Activated T-cell treated with anti-CD3 and anti-CD28 coated beads, Interleukin-2, amount 50 U/mL, for 24 hours (primary cell): ENCODE measurements at regions not wholly inside any gene's neighbourhood (a gene's known extent, or its start where the extent isn't known, plus 50 kb on each side); places are given as distances from the start of the nearest gene placed in this dataset.

Experiments
- DNase-seq: peaks from one replicate; pipeline ENCODE4 v3.0.0-alpha.2; 2020
- H3K27ac Mint-ChIP-seq: 2 replicates; pipeline ENCODE4 v1.8.0; 2020; ENCODE audit warnings: mild to moderate bottlenecking, mixed read lengths
- H3K27me3 Mint-ChIP-seq: 2 replicates; pipeline ENCODE4 v1.8.0; 2020; ENCODE audit warnings: mixed read lengths
- H3K36me3 Mint-ChIP-seq: 2 replicates; pipeline ENCODE4 v1.8.0; 2020; ENCODE audit warnings: low read depth, mixed read lengths
- H3K4me1 Mint-ChIP-seq: 2 replicates; pipeline ENCODE4 v1.8.0; 2020; ENCODE audit warnings: low read depth, mixed read lengths
- H3K4me3 Mint-ChIP-seq: 2 replicates; pipeline ENCODE4 v1.8.0; 2020; ENCODE audit warnings: mild to moderate bottlenecking, moderate library complexity, mixed read lengths
- H3K9me3 Mint-ChIP-seq: 2 replicates; pipeline ENCODE4 v1.8.0; 2020; ENCODE audit warnings: mixed read lengths

DNA sequence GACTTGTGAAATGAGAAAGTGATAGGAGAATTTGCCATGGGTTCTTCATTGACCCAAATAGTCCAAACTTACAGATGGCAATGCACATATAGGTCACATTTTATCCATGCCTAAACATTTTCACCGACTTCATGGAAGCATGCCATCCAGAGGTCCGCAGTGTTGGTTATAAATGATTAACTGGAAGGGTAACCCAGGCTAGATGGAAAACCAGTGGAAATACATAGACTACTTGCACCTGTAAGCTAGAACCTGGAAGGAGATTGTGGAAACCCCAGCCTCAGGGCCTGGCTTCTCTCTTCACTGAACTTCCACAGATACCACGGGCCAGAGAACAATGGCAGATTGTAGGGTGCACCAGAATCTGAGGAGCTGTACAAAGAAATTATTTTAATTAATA lies 103.8 kb upstream of the SYNDIG1 start:
- Mint-ChIP-seq H3K27ac (no peak overlapping the region), H3K4me3 (no peak overlapping the region)

DNA sequence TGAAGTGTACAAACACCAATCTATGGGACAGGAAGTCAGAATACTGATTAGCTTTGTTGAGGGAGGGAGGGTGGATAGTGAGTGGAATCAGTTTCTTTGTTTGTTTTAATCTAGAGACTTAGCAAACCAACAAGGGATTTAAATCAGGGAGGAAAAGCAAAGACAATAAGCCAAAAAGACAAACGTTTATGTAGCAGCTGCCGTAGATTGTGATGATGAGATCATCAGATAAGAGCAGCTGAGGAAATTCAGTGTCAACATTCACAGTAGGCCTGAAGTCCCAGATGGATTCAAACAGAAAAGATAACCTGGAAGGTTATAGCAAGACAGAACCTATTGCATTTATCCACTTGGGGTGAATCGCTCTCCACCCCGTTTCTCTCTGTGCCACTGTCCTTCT lies 104.9 kb upstream of the SYNDIG1 start:
- H3K4me3 Mint-ChIP-seq, result no peak overlapping the region
- H3K27ac Mint-ChIP-seq, result no peak overlapping the region
- no peak for DNase-seq

More for the DNA sequence above, 103.8 kb upstream of the SYNDIG1 start:
- Mint-ChIP-seq H3K4me1 (peaks cover 3% of the 10 kb centered on the region), H3K9me3 (peaks cover 3% of the 10 kb centered on the region), H3K27me3 (no peaks in the 10 kb centered on the region), H3K36me3 (peaks cover 2% of the 10 kb centered on the region)
- no peak for DNase-seq

DNA sequence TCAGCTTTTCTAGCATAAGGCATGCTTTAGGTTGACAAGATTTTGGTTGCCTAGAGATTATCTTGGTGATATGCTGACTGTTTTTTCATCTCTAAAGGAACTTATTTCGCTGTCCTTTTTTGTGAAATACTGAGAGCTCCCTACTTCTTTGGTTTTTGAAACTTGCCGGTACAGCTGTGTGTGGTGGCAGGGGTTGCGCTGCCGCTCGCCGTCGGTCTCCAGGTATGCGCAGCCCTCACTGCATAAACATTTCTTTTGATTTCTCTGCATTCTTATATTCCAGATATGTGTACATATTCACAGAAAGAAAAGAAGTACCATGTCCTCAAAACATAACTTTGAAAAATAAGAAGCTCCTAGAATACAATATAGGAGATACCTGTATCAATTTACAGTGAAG lies 106.4 kb upstream of the SYNDIG1 start:
- peaks cover 3% of the 10 kb centered on the region for H3K9me3 Mint-ChIP-seq
- no peak overlapping the region for H3K27ac Mint-ChIP-seq
- peaks cover 2% of the 10 kb centered on the region for H3K36me3 Mint-ChIP-seq
- no peaks in the 10 kb centered on the region for H3K27me3 Mint-ChIP-seq
- H3K4me1 Mint-ChIP-seq, result peaks cover 3% of the 10 kb centered on the region
- H3K4me3 Mint-ChIP-seq, result no peak overlapping the region
- DNase-seq, result no peak

More for the DNA sequence above, 104.9 kb upstream of the SYNDIG1 start:
- H3K4me1 Mint-ChIP-seq, result peaks cover 3% of the 10 kb centered on the region
- H3K27me3 Mint-ChIP-seq, result no peaks in the 10 kb centered on the region
- H3K9me3 Mint-ChIP-seq, result peaks cover 3% of the 10 kb centered on the region
- peaks cover 2% of the 10 kb centered on the region for H3K36me3 Mint-ChIP-seq

DNA sequence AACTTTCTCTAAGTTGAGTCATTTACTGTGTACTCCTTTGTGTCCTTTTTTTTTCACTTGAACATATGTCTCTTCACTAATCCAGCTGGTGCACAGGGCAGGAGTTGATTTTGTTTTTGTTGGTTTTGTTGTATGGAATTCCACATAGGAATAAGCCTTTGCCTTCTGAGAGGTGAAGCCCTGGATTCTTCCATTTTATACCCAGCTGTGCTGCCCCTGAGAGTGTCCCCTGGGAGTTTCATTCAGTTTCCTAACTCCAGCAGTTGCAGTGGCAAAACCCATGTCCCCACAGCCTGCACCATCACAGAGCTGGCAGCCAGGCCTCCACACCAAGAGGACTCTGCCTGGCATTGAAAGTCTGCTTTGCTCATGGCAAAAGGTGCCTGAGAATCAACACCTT lies 107.3 kb upstream of the SYNDIG1 start:
- Mint-ChIP-seq H3K27me3 (no peaks in the 10 kb centered on the region), H3K27ac (no peak overlapping the region), H3K4me1 (peaks cover 3% of the 10 kb centered on the region), H3K9me3 (peaks cover 3% of the 10 kb centered on the region), H3K4me3 (no peak overlapping the region), H3K36me3 (peaks cover 2% of the 10 kb centered on the region)
- DNase-seq, result no peak

DNA sequence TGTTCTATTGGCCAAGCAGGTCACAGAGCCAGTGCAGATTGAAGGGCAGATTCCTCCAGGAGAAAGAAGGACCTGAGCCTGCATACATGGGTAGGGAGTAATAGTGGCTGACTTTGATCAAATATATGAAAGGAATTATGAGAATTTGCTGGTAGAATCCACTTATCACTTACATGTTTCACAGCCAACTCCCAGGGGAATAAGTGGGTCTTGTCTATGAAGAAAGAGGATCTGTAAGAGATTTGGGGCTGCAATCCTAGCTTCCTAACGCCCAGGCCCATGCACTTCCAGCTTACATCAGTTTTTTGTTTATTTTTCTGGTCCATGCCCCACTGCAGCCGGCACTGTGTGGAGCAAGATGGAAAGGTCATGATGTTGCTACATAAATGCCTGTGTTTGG lies 107.9 kb upstream of the SYNDIG1 start:
- peaks cover 3% of the 10 kb centered on the region for H3K4me1 Mint-ChIP-seq
- no peak overlapping the region for H3K4me3 Mint-ChIP-seq
- no peaks in the 10 kb centered on the region for H3K27me3 Mint-ChIP-seq
- DNase-seq, result no peak
- H3K9me3 Mint-ChIP-seq, result peaks cover 3% of the 10 kb centered on the region
- no peak overlapping the region for H3K27ac Mint-ChIP-seq
- peaks cover 2% of the 10 kb centered on the region for H3K36me3 Mint-ChIP-seq

DNA sequence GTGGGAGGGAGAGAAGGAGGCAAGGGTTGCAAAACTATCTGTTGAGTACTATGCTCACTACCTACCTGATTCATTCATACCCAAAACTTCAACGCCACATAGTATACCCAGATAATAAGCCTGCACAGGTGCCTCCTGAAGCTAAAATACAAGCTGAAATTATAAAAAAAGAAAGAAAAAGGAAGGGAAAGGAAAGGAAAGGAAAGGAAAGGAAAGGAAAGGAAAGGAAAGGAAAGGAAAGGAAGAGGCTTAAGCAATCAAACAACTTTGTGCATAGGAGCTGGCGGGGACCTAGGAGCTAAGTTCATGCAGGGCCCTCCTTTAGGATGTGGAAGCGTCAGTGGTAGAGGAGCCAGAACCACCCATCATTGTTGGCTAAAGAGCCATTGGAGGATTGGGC lies 108.9 kb upstream of the SYNDIG1 start:
- H3K36me3 Mint-ChIP-seq, result peaks cover 2% of the 10 kb centered on the region

DNA sequence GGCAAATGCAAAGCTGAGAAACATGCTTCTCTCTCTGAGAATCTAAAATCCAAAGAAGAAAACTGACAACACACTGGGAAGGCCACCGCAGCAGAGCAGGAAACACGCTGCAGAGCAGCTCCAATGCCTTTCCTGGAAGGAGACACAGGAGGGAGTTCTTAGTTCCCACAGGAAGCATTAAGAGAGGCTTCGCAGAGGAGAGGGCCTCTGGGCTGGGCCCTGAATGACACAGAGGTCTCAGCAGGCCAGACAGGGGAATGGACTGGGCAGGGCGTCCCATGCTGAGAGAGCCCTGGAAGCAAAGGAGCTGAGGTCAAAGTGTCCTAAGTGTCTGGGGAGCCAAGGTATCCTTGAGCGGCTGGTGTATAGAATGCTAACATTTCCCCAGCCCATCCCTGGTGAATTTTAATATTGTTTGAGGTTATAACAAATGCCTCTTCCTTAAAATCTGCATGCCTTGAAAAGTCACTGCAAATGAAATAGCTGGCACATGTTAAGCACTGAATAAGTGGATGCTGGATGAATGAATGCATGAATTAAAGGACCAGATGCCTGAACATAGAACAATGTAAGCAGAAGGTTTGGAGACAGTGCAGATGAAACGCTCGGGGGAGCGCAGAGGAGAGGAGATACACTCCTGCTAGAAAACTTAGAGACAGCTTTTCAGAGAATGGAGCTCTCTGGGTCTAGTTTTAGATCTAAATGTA lies 110.0 kb upstream of the SYNDIG1 start:
- Mint-ChIP-seq H3K27me3 (no peaks in the 10 kb centered on the region), H3K4me1 (peaks cover 3% of the 10 kb centered on the region), H3K27ac (no peak overlapping the region), H3K9me3 (peaks cover 3% of the 10 kb centered on the region), H3K4me3 (no peak overlapping the region), H3K36me3 (peaks cover 2% of the 10 kb centered on the region)
- DNase-seq, result no peak

More for the DNA sequence above, 108.9 kb upstream of the SYNDIG1 start:
- Mint-ChIP-seq H3K27me3 (no peaks in the 10 kb centered on the region), H3K9me3 (peaks cover 3% of the 10 kb centered on the region), H3K27ac (no peak overlapping the region), H3K4me1 (peaks cover 3% of the 10 kb centered on the region), H3K4me3 (no peak overlapping the region)
- DNase-seq, result no peak

DNA sequence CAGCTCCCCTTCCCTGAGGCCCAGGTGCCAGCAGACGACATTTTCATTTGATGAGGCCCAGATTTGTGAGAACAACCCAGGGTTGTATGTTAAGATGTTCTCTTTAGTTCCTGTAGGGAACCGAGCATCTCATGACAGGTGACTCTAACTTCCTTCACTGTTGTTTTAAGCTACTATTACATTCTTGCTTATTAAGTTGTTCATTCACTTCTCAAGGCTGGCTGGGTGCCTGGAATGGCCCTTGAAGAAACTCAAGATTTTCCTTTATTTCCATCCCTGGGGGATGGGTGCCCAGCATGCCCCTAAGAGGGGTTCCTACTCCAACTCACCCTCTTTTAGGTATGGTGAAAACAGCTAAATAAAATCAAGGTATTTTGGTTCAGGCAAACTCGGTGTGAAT lies 111.5 kb upstream of the SYNDIG1 start:
- Mint-ChIP-seq H3K36me3 (peaks cover 2% of the 10 kb centered on the region), H3K4me1 (no peaks in the 10 kb centered on the region), H3K9me3 (peaks cover 3% of the 10 kb centered on the region), H3K27ac (no peak overlapping the region), H3K4me3 (no peak overlapping the region), H3K27me3 (no peaks in the 10 kb centered on the region)
- DNase-seq, result no peak

DNA sequence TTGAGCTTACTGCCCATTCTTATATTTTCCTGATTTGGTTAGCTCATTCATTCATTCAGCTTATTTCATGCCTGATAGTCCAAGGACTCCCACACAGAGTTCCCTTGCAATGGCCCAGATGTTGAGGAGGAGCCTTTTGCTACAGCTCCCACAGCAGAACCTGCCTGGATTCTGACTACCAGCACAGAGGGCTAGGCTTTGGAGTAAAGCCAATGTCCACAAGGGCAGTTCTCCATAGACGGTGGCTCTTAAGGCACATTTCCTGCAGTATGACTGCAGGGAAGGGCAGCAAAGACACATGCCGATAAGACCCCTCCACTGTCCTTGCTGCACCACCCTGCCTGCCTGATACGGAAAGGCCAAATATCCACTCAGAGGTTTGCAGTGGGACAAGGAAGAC lies 112.3 kb upstream of the SYNDIG1 start:
- Mint-ChIP-seq H3K4me3 (no peak overlapping the region), H3K27me3 (no peaks in the 10 kb centered on the region), H3K4me1 (no peaks in the 10 kb centered on the region), H3K36me3 (peaks cover 2% of the 10 kb centered on the region), H3K27ac (no peak overlapping the region), H3K9me3 (peaks cover 3% of the 10 kb centered on the region)
- no peak for DNase-seq

DNA sequence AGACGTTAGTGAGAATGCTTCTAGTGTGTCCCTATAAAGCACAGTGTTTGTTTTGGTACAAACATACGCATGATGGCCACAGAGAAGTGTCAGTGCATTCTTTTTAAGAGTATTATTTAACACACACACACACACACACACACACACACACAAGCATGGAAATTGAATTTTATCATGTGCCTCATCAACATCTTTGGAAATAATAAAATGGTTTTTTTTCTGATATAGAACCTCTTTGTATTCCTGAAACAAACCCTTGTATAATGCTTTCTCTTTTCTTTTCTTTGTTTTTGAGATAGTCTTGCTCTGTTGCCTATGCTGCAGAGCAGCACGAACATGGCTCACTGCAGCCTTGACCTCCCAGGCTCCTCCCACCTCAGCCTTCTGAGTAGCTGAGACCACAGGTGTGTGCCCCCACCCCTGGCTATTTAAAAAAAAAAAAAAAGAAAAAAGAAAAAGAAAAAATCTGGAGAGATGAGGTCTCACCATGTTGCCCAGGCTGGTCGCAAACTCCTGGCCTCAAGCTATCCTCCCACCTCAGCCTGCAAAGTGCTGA lies 116.2 kb upstream of the SYNDIG1 start:
- Mint-ChIP-seq H3K27ac (no peak overlapping the region), H3K9me3 (no peaks in the 10 kb centered on the region), H3K27me3 (no peaks in the 10 kb centered on the region), H3K4me1 (no peaks in the 10 kb centered on the region), H3K4me3 (no peak overlapping the region), H3K36me3 (no peaks in the 10 kb centered on the region)
- no peak for DNase-seq

DNA sequence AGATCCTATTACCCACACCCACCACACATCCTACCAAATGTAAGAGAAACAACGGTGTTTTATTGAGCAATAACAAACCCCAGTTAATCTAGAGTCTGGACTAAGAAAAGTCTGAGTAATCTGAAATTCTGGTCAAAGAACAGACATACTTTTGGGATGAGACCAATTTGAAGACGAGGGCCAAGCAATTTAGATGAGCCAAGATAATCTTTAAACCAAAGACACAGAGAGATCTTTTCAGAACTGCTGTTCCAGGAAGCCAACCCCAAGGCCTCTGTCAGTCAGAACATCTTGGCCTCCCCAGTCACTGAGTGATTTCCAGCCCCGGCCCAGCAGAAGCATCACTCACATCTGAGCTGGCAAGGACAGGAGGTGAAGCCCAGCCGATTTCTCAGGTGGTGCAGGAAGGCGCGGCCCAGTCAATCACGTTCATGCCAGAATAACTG lies 118.5 kb upstream of the SYNDIG1 start:
- Mint-ChIP-seq H3K27me3 (no peaks in the 10 kb centered on the region), H3K4me1 (no peaks in the 10 kb centered on the region), H3K4me3 (no peak overlapping the region), H3K9me3 (no peaks in the 10 kb centered on the region), H3K36me3 (no peaks in the 10 kb centered on the region), H3K27ac (no peak overlapping the region)
- no peak for DNase-seq

DNA sequence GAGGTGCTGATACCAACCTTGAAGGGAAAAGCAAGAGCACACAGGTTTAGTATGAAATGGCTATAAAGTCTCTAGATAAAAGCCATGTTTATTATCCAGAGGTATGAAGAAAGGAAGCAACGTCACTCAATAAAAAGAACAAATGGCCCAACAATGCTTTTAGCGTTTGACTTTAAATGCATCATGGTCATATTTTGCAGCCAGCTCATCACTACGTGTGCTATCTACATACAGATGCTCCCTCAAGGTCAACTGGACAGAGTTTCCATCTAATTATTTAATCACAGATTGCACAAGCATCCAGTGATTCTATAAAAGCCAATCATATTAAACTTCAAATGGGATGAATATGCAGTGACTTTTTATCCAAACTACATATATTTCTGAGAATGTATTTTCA lies 127.6 kb upstream of the SYNDIG1 start:
- no peak for DNase-seq
- Mint-ChIP-seq H3K36me3 (no peaks in the 10 kb centered on the region), H3K4me3 (no peak overlapping the region), H3K9me3 (no peaks in the 10 kb centered on the region), H3K27me3 (peaks cover 3% of the 10 kb centered on the region), H3K4me1 (peaks cover 4% of the 10 kb centered on the region), H3K27ac (no peak overlapping the region)

DNA sequence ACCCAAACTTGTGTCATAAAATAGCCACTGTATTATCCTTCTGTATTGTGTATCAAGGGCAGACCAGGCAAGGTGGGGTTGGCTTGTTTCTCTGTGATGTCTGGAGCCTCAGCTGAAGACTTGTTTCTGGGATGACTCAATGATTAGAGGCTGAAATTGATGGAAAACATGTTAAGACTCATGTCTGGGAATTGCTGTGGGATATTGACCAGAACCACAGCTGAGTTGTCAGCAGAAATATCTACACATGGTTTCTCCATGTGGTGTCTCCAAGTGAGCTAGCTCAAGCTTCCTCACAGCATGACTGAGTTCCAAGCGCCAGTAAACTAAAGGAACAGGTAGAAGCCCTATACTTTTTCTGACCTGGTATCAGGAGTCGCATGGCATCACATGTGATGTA lies 128.5 kb upstream of the SYNDIG1 start:
- Mint-ChIP-seq H3K27ac (no peak overlapping the region), H3K4me1 (peaks cover 4% of the 10 kb centered on the region), H3K9me3 (no peaks in the 10 kb centered on the region)

DNA sequence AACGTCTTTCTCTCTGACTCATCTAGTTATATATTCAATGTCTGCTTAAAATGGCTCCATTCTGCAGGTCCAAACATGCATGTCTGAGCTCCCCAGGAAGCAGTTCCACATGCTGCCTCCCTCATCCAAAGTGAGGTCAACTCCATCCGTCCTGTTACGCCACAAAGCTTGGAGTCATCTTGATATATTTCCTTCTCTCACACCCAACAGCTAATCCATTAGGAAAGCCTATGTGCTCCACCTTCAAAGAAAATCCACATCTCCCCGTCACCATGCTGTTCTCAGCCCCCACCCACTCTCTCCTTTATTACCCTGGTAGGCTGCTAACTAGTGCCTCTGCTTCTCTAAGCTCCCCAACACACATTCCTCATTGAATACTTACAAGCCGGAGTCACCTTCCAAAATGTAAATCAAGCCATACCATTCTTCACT lies 130.2 kb upstream of the SYNDIG1 start:
- Mint-ChIP-seq H3K9me3 (no peaks in the 10 kb centered on the region), H3K27ac (no peak overlapping the region), H3K27me3 (peaks cover 3% of the 10 kb centered on the region), H3K36me3 (no peaks in the 10 kb centered on the region), H3K4me3 (no peak overlapping the region), H3K4me1 (peaks cover 4% of the 10 kb centered on the region)
- DNase-seq, result no peak

More for the DNA sequence above, 128.5 kb upstream of the SYNDIG1 start:
- no peaks in the 10 kb centered on the region for H3K36me3 Mint-ChIP-seq
- no peak for DNase-seq
- H3K4me3 Mint-ChIP-seq, result no peak overlapping the region
- peaks cover 3% of the 10 kb centered on the region for H3K27me3 Mint-ChIP-seq

DNA sequence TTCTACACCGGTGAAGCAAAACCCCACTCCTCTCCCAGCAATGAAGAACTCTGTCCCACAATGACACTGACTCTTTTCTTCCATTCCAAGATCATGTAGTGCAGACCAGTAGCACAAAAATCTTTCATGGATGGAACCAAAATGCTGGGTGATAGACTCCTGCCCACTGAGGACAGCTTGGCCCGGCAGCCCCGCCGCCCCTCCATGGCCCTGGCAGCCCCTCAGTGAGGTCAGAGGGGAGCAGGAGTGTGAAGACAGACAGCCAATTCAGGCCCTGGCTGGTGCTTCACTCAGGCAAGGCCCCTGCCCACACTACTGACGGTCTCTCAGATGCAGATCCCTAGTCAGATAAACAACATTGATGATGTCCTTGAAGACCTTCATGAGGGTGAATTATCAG lies 131.9 kb upstream of the SYNDIG1 start:
- no peaks in the 10 kb centered on the region for H3K36me3 Mint-ChIP-seq
- H3K4me3 Mint-ChIP-seq, result no peak overlapping the region
- no peaks in the 10 kb centered on the region for H3K9me3 Mint-ChIP-seq
- peaks cover 3% of the 10 kb centered on the region for H3K27me3 Mint-ChIP-seq
- H3K27ac Mint-ChIP-seq, result no peak overlapping the region
- H3K4me1 Mint-ChIP-seq, result peaks cover 8% of the 10 kb centered on the region
- DNase-seq, result no peak
